HepG2 (cell line): ENCODE measurements at regions not wholly inside any gene's neighbourhood (a gene's known extent, or its start where the extent isn't known, plus 50 kb on each side); places are given as distances from the start of the nearest gene placed in this dataset.
A peak's percentile ranks its signal among the peaks of the same experiment; 100 is the strongest.

Source experiments
- ATAC-seq: fragments of 200-7000 bp; cut with Tn5 transposase; 3 replicates; pipeline ENCODE4 v1.9.1; 2020; ENCODE audit warnings: mild to moderate bottlenecking, moderate library complexity
- BruUV-seq: library from RNA; stranded (reverse); fragments of 400-500 nt; replicated peaks from 2 replicates; lab custom pipeline; 2021; lab: Mats Ljungman, UMichigan
- CTCF ChIA-PET: fragments of 300-600 bp; formaldehyde crosslinking; extraction: SDS; loops from one replicate; lab custom pipeline; 2021; ENCODE audit warnings: low total read pairs, inconsistent platforms, low intra/inter-chr PET ratio; lab: Yijun Ruan, JAX
- POLR2A ChIA-PET: fragments of 350-600 bp; sonication (Branson Sonifier 250); formaldehyde crosslinking; loops from one replicate; lab custom pipeline; 2020; ENCODE audit warnings: antibody characterized with exemption, inconsistent platforms; lab: Yijun Ruan, JAX
- DNase-seq: peaks from one replicate; pipeline ENCODE4 v3.0.0-alpha.2; 2015; ENCODE audit warnings: low spot score
- FAIRE-seq: peaks from 3 replicates; lab custom pipeline; 2011; peaks lifted over from hg19 to GRCh38; lab: Jason Lieb, UNC
- H2AFZ ChIP-seq: one replicate; pipeline ENCODE4 v1.6.1; 2011; ENCODE audit warnings: low read length, inconsistent platforms
- H3K27ac ChIP-seq: fragments of 300-600 bp; 3 replicates; pipeline ENCODE4 v1.8.0; 2011; ENCODE audit warnings: mixed run types, mild to moderate bottlenecking, mixed read lengths, low read length, inconsistent platforms; ENCODE audit not compliant: insufficient read depth; ENCODE audit errors: extremely low read length
- H3K27me3 ChIP-seq, 2 experiments: fragments of 200-600 bp in 1 of 2; 2 replicates in 1 of 2; 3 replicates in 1 of 2; pipeline versions ENCODE4 v1.6.0 to v1.8.0; 2011; ENCODE audit warnings: low read length in 2 of 2, mild to moderate bottlenecking in 2 of 2, moderate library complexity in 2 of 2, inconsistent platforms in 1 of 2; ENCODE audit not compliant: insufficient read depth in 2 of 2, control insufficient read depth in 1 of 2
- H3K36me3 ChIP-seq, 2 experiments: fragments of 200-600 bp in 1 of 2; replicated peaks in 1 of 2; 2 replicates in 1 of 2; 3 replicates in 1 of 2; pipeline versions ENCODE4 v1.5.1 to v1.8.0; 2011; ENCODE audit warnings: low read length in 2 of 2, inconsistent platforms in 1 of 2; ENCODE audit not compliant: insufficient read depth in 2 of 2, control insufficient read depth in 1 of 2
- H3K4me1 ChIP-seq: 2 replicates; pipeline ENCODE4 v1.5.1; 2012; ENCODE audit warnings: low read length, inconsistent platforms; ENCODE audit not compliant: insufficient read depth
- H3K4me2 ChIP-seq: 2 replicates; pipeline ENCODE4 v1.6.0; 2011; ENCODE audit warnings: low read depth, low read length, inconsistent platforms
- H3K4me3 ChIP-seq, 3 experiments: fragments of 200-600 bp in 1 of 3; sonication (generic), shearing (Covaris generic) in 1 of 3; replicated peaks in 1 of 3; 2 replicates each; pipeline ENCODE4 v1.5.1; 2011 to 2016; ENCODE audit warnings: low read length in 3 of 3, inconsistent platforms in 2 of 3, low read depth in 2 of 3, mild to moderate bottlenecking in 2 of 3, control low read depth in 1 of 3, mixed read lengths in 1 of 3; ENCODE audit not compliant: insufficient read depth in 1 of 3
- H3K79me2 ChIP-seq: one replicate; pipeline ENCODE4 v1.6.1; 2011; ENCODE audit warnings: low read length, inconsistent platforms; ENCODE audit not compliant: insufficient read depth
- H3K9ac ChIP-seq: 2 replicates; pipeline ENCODE4 v1.6.0; 2011; ENCODE audit warnings: mild to moderate bottlenecking, low read depth, low read length, inconsistent platforms; ENCODE audit not compliant: insufficient read depth
- H3K9me3 ChIP-seq: 2 replicates; pipeline ENCODE4 v1.5.1; 2012; ENCODE audit warnings: mild to moderate bottlenecking, low read length
- H4K20me1 ChIP-seq: 2 replicates; pipeline ENCODE4 v1.6.0; 2011; ENCODE audit warnings: inconsistent platforms, mild to moderate bottlenecking, low read length, moderate library complexity; ENCODE audit not compliant: insufficient read depth
- JARID2 ChIP-seq: sonication (generic); formaldehyde crosslinking; IDR thresholded peaks from 2 replicates; pipeline ENCODE4 v1.8.1; 2023; ENCODE audit warnings: missing genetic modification reagents, inconsistent platforms; ENCODE audit not compliant: insufficient replicate concordance
- MAFF ChIP-seq: IDR thresholded peaks from 2 replicates; pipeline ENCODE4 v1.6.1; 2011; ENCODE audit warnings: low read depth, low read length, improper control_type of control experiment
- MAFK ChIP-seq, 2 experiments: IDR thresholded peaks in 1 of 2; conservative IDR thresholded peaks in 1 of 2; 2 replicates each; pipeline ENCODE4 v1.6.1; 2011; ENCODE audit warnings: improper control_type of control experiment in 2 of 2, low read length in 2 of 2
- NFE2L2 ChIP-seq: fragments of 150-350 bp; IDR thresholded peaks from 2 replicates; pipeline ENCODE4 v1.6.1; 2014; ENCODE audit warnings: low read length
- PLRG1 ChIP-seq: fragments of 450-650 bp; conservative IDR thresholded peaks from 2 replicates; pipeline ENCODE4 v1.6.1; 2016
- RBM39 ChIP-seq: fragments of 200-400 bp; formaldehyde crosslinking; IDR thresholded peaks from one replicate; pipeline ENCODE4 v1.6.1; 2018; ENCODE audit warnings: antibody characterized with exemption, mild to moderate bottlenecking, low read depth, low read length; ENCODE audit not compliant: poor library complexity, severe bottlenecking
- ZC3H4 ChIP-seq: sonication (generic); formaldehyde crosslinking; IDR thresholded peaks from 2 replicates; pipeline ENCODE4 v1.4.0; 2020; ENCODE audit warnings: missing genetic modification reagents, borderline replicate concordance
- ZNF782 ChIP-seq: sonication (generic); formaldehyde crosslinking; IDR thresholded peaks from 2 replicates; pipeline ENCODE4 v1.4.0; 2020; ENCODE audit warnings: missing genetic modification reagents, mild to moderate bottlenecking, borderline replicate concordance
- ZNF891 ChIP-seq: sonication (generic); formaldehyde crosslinking; IDR thresholded peaks from 2 replicates; pipeline ENCODE4 v1.5.0; 2020; ENCODE audit warnings: mild to moderate bottlenecking, missing genetic modification reagents
- WGBS: methylation state at CpG from one replicate; pipeline ENCODE4 v1.1.6; 2017; ENCODE audit warnings: low lambda C conversion rate; 5-methylcytosine and 5-hydroxymethylcytosine counted together
- in situ Hi-C: cut with HindIII; loops from 2 replicates; pipeline ENCODE4 v1.10.0; 2017; ENCODE audit warnings: low pct_unique_long_range_greater_than_20kb; ENCODE audit not compliant: extremely low pct_ligation_motif_present
- intact Hi-C: fragments of 100-400 bp; cut with micrococcal nuclease; formaldehyde crosslinking; loops from one replicate; pipeline ENCODE4 v1.10.0; 2022; ENCODE audit not compliant: unreplicated experiment
- TF ChIP-seq, protein P1 (sequence below): sonication (generic); formaldehyde crosslinking; IDR thresholded peaks from 2 replicates; pipeline ENCODE4 v1.4.0; 2020; ENCODE audit warnings: missing genetic modification reagents, borderline replicate concordance
- TF ChIP-seq, protein P2 (sequence below): sonication (generic); formaldehyde crosslinking; IDR thresholded peaks from 2 replicates; pipeline ENCODE4 v1.8.1; 2023; ENCODE audit warnings: mild to moderate bottlenecking, missing genetic modification reagents
- TF ChIP-seq, protein P3 (sequence below): sonication (generic); formaldehyde crosslinking; conservative IDR thresholded peaks from 2 replicates; pipeline ENCODE4 v1.8.0; 2022; ENCODE audit warnings: missing genetic modification reagents

- TF ChIP-seq, protein P1, sequence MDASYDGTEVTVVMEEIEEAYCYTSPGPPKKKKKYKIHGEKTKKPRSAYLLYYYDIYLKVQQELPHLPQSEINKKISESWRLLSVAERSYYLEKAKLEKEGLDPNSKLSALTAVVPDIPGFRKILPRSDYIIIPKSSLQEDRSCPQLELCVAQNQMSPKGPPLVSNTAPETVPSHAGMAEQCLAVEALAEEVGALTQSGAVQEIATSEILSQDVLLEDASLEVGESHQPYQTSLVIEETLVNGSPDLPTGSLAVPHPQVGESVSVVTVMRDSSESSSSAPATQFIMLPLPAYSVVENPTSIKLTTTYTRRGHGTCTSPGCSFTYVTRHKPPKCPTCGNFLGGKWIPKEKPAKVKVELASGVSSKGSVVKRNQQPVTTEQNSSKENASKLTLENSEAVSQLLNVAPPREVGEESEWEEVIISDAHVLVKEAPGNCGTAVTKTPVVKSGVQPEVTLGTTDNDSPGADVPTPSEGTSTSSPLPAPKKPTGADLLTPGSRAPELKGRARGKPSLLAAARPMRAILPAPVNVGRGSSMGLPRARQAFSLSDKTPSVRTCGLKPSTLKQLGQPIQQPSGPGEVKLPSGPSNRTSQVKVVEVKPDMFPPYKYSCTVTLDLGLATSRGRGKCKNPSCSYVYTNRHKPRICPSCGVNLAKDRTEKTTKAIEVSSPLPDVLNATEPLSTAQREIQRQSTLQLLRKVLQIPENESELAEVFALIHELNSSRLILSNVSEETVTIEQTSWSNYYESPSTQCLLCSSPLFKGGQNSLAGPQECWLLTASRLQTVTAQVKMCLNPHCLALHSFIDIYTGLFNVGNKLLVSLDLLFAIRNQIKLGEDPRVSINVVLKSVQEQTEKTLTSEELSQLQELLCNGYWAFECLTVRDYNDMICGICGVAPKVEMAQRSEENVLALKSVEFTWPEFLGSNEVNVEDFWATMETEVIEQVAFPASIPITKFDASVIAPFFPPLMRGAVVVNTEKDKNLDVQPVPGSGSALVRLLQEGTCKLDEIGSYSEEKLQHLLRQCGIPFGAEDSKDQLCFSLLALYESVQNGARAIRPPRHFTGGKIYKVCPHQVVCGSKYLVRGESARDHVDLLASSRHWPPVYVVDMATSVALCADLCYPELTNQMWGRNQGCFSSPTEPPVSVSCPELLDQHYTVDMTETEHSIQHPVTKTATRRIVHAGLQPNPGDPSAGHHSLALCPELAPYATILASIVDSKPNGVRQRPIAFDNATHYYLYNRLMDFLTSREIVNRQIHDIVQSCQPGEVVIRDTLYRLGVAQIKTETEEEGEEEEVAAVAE (CRISPR knock-in tag): no peak
- TF ChIP-seq, all 625 proteins: peak for 0
Observed at GRCh38 chr6:140747114-140747513, 1372.7 kb upstream of the CITED2 start (continued).

DNA sequence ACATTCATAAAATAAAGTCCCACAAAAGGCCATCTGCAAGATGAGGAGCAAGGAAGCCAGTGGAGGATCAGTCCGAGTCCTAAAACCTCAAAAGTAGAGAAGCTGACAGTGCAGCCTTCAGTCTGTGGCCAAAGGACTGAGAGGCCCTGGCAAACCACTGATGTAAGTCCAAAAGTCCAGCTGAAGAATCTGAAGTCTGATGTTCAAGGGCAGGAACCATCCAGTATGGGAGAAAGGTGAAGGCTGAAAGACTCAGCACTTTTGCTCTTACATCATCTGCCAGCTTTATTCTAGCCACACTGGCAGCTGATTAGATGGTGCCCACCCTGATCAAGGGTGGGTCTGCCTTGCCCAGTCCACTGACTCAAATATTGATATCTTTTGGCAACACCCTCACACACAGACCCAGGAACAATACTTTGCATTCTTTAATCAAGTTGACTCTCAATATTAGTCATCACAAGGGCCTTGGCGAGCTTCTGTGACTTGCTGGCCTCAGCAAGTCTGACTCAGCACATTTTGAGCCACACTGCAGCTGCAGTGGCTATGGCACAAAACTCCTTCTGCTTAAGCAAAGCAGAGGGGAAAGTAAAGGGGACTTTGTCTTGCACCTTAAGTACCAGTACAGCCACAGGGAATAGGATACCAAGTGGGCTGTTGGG is 1370.3 kb upstream of the CITED2 start:
- in situ Hi-C loops: no loop called here
- no peaks in the 10 kb centered on the region for H4K20me1 ChIP-seq
- ChIA-PET POLR2A (no interaction called here), CTCF (no interaction called here)
- H3K9ac ChIP-seq: no peak overlapping the region
- H2AFZ ChIP-seq: no peak overlapping the region
- H3K79me2 ChIP-seq: no peaks in the 10 kb centered on the region
- TF ChIP-seq, protein P2, sequence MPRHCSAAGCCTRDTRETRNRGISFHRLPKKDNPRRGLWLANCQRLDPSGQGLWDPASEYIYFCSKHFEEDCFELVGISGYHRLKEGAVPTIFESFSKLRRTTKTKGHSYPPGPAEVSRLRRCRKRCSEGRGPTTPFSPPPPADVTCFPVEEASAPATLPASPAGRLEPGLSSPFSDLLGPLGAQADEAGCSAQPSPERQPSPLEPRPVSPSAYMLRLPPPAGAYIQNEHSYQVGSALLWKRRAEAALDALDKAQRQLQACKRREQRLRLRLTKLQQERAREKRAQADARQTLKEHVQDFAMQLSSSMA (CRISPR knock-in tag): no peak
- TF ChIP-seq JARID2 (CRISPR knock-in tag) (no peak), MAFF (peak; percentile 97), PLRG1 (no peak), MAFK (conservative IDR thresholded peaks at IDR 0.05 in 1 of 2, IDR thresholded peaks at IDR 0.05 in 1 of 2; ENCODE audit: low read length in 2 of 2) (peak; percentile 96 to 98), ZNF891 (CRISPR knock-in tag) (no peak), NFE2L2 (peak; percentile 38; the same call in 1 of the 2 replicates), RBM39 (no peak), ZNF782 (CRISPR knock-in tag) (no peak), ZC3H4 (CRISPR knock-in tag) (no peak)
- TF ChIP-seq, protein P3, sequence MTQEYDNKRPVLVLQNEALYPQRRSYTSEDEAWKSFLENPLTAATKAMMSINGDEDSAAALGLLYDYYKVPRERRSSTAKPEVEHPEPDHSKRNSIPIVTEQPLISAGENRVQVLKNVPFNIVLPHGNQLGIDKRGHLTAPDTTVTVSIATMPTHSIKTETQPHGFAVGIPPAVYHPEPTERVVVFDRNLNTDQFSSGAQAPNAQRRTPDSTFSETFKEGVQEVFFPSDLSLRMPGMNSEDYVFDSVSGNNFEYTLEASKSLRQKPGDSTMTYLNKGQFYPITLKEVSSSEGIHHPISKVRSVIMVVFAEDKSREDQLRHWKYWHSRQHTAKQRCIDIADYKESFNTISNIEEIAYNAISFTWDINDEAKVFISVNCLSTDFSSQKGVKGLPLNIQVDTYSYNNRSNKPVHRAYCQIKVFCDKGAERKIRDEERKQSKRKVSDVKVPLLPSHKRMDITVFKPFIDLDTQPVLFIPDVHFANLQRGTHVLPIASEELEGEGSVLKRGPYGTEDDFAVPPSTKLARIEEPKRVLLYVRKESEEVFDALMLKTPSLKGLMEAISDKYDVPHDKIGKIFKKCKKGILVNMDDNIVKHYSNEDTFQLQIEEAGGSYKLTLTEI: no peak
- no peak overlapping the region for H3K4me3 ChIP-seq
- no peaks in the 10 kb centered on the region for H3K4me1 ChIP-seq
- DNase-seq: no peak
- intact Hi-C loops: no loop called here
- no peak for FAIRE-seq
- no TSS peak for BruUV-seq
- no peak overlapping the region for H3K27ac ChIP-seq
- H3K36me3 ChIP-seq: no peaks in the 10 kb centered on the region
- no peak for ATAC-seq
- no peak overlapping the region for H3K4me2 ChIP-seq
- H3K9me3 ChIP-seq: peaks cover 67% of the 10 kb centered on the region
- H3K27me3 ChIP-seq: no peaks in the 10 kb centered on the region
- whole genome bisulfite sequencing: 7% methylated on average over 2 of the region's 2 CpGs
